ENCODE measurements at regions not wholly inside any gene's neighbourhood (a gene's known extent, or its start where the extent isn't known, plus 50 kb on each side); places are given as distances from the start of the nearest gene placed in this dataset.

DNA sequence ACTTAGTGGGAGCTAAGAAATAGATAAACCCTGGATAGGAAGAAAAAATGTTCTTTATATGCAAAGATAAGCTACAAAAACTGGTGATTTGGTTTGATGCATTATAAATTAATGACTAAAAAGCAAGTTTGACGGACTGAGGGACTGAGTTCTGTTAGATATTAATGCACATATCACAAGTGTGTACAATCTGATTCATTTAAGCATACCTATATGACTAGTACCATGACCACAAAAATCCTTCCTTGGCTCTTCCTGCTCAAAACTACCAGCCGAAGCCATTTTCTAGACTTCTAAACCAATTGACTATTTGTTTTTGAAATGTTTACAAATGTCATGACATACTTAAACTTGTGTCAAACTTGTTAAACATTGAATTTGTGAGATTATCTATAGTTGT, 374.5 kb upstream of the MON1B start:
- H3K27ac Mint-ChIP-seq: no peak overlapping the region
- H3K27me3 Mint-ChIP-seq (ENCODE audit: low read depth): no peaks in the 10 kb centered on the region; the same call in 1 of the 2 replicates
- peaks cover 21% of the 10 kb centered on the region for H3K36me3 Mint-ChIP-seq
- no peak for ATAC-seq
- H3K4me3 Mint-ChIP-seq: no peak overlapping the region
- H3K9me3 Mint-ChIP-seq: peaks cover 62% of the 10 kb centered on the region
- H3K4me1 Mint-ChIP-seq: no peaks in the 10 kb centered on the region
- POLR2A ChIA-PET: no interaction called here
- no peak for DNase-seq (ENCODE audit: low spot score)
- CTCF ChIA-PET: no interaction called here
- no peak for TF ChIP-seq TCF7 (CRISPR knock-in tag; IDR thresholded peaks at IDR 0.05; ENCODE audit: low read depth)
- TF ChIP-seq, protein P1, sequence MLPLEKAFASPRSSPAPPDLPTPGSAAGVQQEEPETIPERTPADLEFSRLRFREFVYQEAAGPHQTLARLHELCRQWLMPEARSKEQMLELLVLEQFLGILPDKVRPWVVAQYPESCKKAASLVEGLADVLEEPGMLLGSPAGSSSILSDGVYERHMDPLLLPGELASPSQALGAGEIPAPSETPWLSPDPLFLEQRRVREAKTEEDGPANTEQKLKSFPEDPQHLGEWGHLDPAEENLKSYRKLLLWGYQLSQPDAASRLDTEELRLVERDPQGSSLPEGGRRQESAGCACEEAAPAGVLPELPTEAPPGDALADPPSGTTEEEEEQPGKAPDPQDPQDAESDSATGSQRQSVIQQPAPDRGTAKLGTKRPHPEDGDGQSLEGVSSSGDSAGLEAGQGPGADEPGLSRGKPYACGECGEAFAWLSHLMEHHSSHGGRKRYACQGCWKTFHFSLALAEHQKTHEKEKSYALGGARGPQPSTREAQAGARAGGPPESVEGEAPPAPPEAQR (CRISPR knock-in tag; IDR thresholded peaks at IDR 0.05): no peak
- no peak for TF ChIP-seq RORB (CRISPR knock-in tag; IDR thresholded peaks at IDR 0.05)
- TF ChIP-seq HMGA2 (CRISPR knock-in tag; IDR thresholded peaks at IDR 0.05): no peak
- TF ChIP-seq CREB1 (CRISPR knock-in tag; IDR thresholded peaks at IDR 0.05): no peak
- no peak for TF ChIP-seq ZNF416 (CRISPR knock-in tag; IDR thresholded peaks at IDR 0.05)
- TF ChIP-seq, protein P2, sequence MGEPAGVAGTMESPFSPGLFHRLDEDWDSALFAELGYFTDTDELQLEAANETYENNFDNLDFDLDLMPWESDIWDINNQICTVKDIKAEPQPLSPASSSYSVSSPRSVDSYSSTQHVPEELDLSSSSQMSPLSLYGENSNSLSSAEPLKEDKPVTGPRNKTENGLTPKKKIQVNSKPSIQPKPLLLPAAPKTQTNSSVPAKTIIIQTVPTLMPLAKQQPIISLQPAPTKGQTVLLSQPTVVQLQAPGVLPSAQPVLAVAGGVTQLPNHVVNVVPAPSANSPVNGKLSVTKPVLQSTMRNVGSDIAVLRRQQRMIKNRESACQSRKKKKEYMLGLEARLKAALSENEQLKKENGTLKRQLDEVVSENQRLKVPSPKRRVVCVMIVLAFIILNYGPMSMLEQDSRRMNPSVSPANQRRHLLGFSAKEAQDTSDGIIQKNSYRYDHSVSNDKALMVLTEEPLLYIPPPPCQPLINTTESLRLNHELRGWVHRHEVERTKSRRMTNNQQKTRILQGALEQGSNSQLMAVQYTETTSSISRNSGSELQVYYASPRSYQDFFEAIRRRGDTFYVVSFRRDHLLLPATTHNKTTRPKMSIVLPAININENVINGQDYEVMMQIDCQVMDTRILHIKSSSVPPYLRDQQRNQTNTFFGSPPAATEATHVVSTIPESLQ (CRISPR knock-in tag; IDR thresholded peaks at IDR 0.05): no peak
- TF ChIP-seq ZNF219 (CRISPR knock-in tag; IDR thresholded peaks at IDR 0.05; ENCODE audit: borderline replicate concordance): no peak
- TF ChIP-seq, protein P3, sequence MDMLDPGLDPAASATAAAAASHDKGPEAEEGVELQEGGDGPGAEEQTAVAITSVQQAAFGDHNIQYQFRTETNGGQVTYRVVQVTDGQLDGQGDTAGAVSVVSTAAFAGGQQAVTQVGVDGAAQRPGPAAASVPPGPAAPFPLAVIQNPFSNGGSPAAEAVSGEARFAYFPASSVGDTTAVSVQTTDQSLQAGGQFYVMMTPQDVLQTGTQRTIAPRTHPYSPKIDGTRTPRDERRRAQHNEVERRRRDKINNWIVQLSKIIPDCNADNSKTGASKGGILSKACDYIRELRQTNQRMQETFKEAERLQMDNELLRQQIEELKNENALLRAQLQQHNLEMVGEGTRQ (CRISPR knock-in tag; IDR thresholded peaks at IDR 0.05): no peak

DNA sequence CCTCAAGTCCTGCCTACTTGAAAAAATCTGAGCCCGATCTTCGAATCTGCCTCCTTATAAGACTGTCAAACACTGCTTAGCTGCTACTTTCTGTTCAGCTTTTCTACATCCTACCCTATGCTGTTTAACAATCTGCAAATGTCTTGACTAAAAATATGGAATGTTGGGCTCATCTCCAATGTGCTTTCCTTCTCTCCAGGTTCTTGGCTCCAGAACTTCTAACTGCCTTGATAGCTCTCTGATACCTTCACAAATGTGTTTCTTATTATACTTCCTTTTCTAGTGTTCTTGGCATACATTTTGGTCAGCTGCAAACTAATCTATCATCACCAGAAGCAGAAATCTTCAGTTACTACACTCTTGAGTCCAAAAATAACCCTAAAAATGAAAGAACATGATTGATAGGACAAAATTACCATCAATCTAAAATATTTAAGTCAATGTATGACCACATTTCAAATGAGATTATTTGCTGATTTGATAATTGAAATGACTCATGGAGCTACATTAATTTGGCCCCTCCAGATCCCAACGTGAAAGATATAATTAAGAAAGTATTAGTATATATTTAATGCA, 372.3 kb upstream of the MON1B start:
- Mint-ChIP-seq H3K9me3 (peaks cover 48% of the 10 kb centered on the region), H3K4me1 (no peaks in the 10 kb centered on the region), H3K36me3 (peaks cover 19% of the 10 kb centered on the region), H3K27me3 (ENCODE audit: low read depth) (no peaks in the 10 kb centered on the region; the same call in 1 of the 2 replicates), H3K4me3 (no peak overlapping the region), H3K27ac (no peak overlapping the region)
- DNase-seq (ENCODE audit: low spot score) (no peak), ATAC-seq (no peak)
- TF ChIP-seq ZNF671 (CRISPR knock-in tag; IDR thresholded peaks at IDR 0.05): no peak
- POLR2A ChIA-PET: no interaction called here
- CTCF ChIA-PET: no interaction called here

DNA sequence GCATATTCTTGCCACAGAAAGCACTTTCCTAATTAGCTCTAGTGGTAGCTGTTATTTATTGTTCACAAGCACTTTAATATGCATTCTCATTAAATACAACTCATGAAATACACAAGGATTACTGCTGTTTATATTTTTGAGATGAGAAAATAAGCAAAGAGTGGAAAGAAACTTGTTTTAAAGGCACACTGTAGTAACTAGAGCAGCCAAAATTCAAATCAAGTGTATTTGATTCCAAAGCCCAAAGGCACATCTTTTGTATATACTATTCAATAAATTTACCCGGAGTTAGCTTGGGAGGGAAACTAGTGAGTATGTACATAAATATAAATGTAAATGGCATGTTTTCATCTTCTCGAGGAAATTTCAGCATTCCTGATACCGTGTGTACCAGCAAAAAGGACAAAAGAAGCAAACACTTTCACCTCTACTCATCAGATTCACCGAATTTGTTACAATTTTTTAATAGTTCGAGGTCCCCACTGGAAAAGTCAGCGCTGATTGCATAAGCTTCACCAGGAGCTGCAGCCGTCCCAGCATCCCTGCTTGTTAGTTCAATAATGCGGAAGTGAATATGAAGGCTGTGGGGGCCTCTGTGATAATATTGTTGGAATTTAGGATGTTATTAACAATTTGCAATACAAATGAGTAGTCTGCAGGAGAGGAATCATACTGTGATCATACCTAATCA, 371.6 kb upstream of the MON1B start:
- H3K27ac Mint-ChIP-seq: no peak overlapping the region

More for the DNA sequence above, 371.6 kb upstream of the MON1B start:
- ChIA-PET CTCF (no interaction called here), POLR2A (no interaction called here)
- DNase-seq (ENCODE audit: low spot score): no peak
- Mint-ChIP-seq H3K27me3 (ENCODE audit: low read depth) (no peaks in the 10 kb centered on the region), H3K4me1 (no peaks in the 10 kb centered on the region), H3K9me3 (peaks cover 48% of the 10 kb centered on the region), H3K4me3 (no peak overlapping the region), H3K36me3 (peaks cover 22% of the 10 kb centered on the region)
- ATAC-seq: no peak
- no peak for TF ChIP-seq NFYB (CRISPR knock-in tag; conservative IDR thresholded peaks at IDR 0.05; ENCODE audit: low read depth)
- TF ChIP-seq GRHL2 (CRISPR knock-in tag; IDR thresholded peaks at IDR 0.05; ENCODE audit: insufficient replicate concordance, severe bottlenecking): no peak
- TF ChIP-seq, protein P4, sequence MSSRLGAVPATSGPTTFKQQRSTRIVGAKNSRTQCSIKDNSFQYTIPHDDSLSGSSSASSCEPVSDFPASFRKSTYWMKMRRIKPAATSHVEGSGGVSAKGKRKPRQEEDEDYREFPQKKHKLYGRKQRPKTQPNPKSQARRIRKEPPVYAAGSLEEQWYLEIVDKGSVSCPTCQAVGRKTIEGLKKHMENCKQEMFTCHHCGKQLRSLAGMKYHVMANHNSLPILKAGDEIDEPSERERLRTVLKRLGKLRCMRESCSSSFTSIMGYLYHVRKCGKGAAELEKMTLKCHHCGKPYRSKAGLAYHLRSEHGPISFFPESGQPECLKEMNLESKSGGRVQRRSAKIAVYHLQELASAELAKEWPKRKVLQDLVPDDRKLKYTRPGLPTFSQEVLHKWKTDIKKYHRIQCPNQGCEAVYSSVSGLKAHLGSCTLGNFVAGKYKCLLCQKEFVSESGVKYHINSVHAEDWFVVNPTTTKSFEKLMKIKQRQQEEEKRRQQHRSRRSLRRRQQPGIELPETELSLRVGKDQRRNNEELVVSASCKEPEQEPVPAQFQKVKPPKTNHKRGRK (CRISPR knock-in tag; IDR thresholded peaks at IDR 0.05; ENCODE audit: borderline replicate concordance): no peak
- TF ChIP-seq TEAD4 (CRISPR knock-in tag; IDR thresholded peaks at IDR 0.05): no peak
- no peak for TF ChIP-seq MXD4 (CRISPR knock-in tag; IDR thresholded peaks at IDR 0.05; ENCODE audit: borderline replicate concordance)
- TF ChIP-seq, protein P5, sequence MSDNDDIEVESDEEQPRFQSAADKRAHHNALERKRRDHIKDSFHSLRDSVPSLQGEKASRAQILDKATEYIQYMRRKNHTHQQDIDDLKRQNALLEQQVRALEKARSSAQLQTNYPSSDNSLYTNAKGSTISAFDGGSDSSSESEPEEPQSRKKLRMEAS (CRISPR knock-in tag; IDR thresholded peaks at IDR 0.05): no peak
- TF ChIP-seq ZBTB21 (CRISPR knock-in tag; IDR thresholded peaks at IDR 0.05; ENCODE audit: borderline replicate concordance): no peak

Data from WTC11 (cell line).